Tongue (tissue), 1 donor: ENCODE measurements at regions not wholly inside any gene's neighbourhood (a gene's known extent, or its start where the extent isn't known, plus 50 kb on each side); places are given as distances from the start of the nearest gene placed in this dataset.
"Not testable (repeated sequence)": the region's sequence is repeated elsewhere in the genome, so short reads cannot be mapped to it uniquely, and the experiment has no call there.

Experiments
- DNase-seq: peaks from one replicate; pipeline ENCODE4 v3.0.0-alpha.2; 2015

GRCh38 chr14:85186082-85186481, 343.9 kb upstream of the FLRT2 start:
- no peak for DNase-seq

DNA sequence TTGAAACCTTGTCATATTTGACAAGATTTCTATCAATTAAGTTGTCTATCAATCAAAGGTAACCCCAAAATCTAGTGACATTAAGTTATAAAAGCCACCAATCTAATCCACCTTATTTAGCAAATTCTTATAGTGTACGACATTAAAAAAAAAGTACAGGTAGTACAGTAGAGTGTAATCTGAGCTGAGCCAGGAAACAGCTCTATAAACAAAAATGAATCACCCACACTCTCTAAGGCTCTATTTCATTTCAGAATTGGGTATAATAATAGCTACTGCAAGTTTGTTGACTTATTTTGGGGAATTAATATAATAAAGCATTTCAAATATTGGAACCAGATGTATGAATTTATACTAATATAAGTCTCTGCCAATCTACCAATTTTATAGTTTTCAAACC, 342.4 kb upstream of the FLRT2 start:
- no peak for DNase-seq

- no peak for DNase-seq
Observed at GRCh38 chr14:85188836-85189235, 341.1 kb upstream of the FLRT2 start.

- not testable (repeated sequence) for DNase-seq
Observed at GRCh38 chr14:85189253-85189652, 340.7 kb upstream of the FLRT2 start.

GRCh38 chr14:85190251-85190650, 339.7 kb upstream of the FLRT2 start:
- DNase-seq, result no peak

GRCh38 chr14:85191986-85192385, 338.0 kb upstream of the FLRT2 start:
- no peak for DNase-seq

DNA sequence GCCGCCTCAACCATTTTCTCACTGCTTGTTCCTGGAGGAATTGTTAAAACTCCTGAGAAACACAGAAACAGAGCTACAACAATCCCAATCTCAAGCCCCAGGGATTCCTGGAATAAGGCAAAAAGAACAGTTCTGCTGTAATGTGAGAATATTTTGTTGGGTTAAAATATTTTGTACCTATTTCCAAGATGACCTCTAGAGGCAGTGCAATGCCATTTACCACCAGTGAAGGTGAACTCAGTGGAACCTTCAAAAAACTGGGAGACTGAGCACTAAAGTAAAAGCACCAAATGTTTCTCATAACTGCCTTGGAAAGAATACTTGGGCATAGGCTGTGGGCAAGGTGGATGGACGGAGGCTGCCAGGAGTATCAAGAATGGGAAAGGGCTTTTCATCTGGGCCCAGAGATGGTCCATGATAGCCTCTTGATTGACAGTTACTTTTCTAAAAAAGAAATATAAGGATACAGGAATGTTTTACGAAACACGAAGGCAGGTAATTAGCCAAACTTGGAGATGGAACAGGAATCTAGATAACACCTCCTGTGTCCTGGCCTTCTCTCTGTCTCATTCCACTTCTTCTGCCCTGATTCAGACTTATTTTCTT, 334.0 kb upstream of the FLRT2 start:
- DNase-seq, result no peak

DNA sequence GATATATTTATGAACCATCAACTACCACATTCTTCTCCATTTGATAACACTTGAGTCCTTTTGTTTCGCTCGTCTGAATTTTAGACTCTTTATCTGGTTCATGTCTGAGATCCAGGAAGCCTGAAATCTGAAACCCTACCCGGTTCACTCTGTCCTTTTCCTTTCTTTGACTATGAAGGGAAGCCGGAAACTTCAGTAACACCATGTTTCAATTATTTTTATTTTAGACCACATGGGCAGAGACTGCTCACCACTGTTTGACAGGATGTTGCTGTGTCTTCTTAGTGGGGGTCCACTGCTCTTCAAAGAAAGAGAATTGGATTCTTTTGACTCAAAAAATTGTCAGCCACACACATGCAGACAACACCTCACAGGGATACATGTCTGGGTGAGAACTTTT, 331.9 kb upstream of the FLRT2 start:
- no peak for DNase-seq

DNA sequence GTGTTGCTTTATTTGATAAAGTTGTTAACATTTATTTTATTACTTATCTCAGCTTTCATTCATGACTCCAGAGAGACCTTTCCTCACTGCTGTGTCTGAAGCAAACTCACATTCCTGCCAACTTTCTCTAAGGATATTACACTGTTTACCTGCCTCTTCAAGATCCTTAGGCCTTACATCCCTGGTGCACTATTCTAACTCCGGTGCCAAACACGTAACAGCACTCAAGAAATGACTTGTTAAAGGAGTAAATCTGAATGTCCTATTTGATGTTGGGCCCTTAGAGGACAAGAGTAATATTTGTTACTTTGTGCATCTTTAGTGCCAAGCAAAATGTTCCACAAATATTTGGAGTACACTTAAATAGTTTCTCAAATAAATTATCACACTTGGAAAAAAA, 324.1 kb upstream of the FLRT2 start:
- peak; percentile 8 for DNase-seq

- DNase-seq, result no peak
Observed at GRCh38 chr14:85214471-85214870, 315.5 kb upstream of the FLRT2 start.

- DNase-seq, result no peak
Observed at GRCh38 chr14:85217412-85217811, 312.5 kb upstream of the FLRT2 start.

GRCh38 chr14:85218982-85219381, 311.0 kb upstream of the FLRT2 start:
- no peak for DNase-seq

DNA sequence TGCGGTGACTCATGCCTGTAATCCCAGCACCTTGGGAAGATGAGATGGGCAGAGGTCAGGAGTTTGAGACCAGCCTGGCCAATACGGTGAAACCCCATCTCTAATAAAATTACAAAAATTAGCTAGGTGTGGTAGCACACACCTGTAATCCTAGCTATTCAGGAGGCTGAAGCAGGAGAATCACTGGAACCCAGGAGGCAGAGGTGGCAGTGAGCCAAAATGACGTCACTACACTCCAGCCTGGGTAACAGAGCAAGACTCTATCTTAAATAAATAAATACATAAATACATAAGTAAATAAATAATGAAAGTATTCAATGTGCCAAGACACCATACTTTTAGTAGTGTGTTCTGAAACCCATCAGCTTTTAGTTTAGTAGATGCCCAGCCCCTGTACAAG, 308.1 kb upstream of the FLRT2 start:
- no peak for DNase-seq

GRCh38 chr14:85222341-85222740, 307.6 kb upstream of the FLRT2 start:
- DNase-seq, result no peak

GRCh38 chr14:85223667-85224066, 306.3 kb upstream of the FLRT2 start:
- DNase-seq, result no peak

DNA sequence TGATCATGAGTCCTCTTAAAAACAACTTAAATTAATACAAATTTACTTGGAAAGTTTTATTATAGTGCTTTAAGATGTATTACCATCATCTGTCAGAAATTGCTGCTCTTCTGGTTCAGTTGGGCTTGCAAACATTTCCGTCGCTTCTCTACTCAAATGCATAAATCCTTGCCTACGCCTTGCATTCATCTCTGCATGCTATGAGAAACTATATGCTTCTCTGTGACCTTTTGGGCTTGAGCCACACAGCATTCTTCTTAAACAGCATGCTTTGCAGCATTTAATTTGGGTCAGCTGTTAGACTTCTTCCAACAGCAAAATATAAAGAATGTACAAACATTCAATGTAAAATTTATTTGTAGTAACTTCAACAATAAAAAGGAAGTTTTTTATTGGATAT, 305.7 kb upstream of the FLRT2 start:
- no peak for DNase-seq

- no peak for DNase-seq
Observed at GRCh38 chr14:85233756-85234155, 296.2 kb upstream of the FLRT2 start.

GRCh38 chr14:85234156-85235025, 295.6 kb upstream of the FLRT2 start:
- DNase-seq, result no peak

GRCh38 chr14:85235868-85236267, 294.1 kb upstream of the FLRT2 start:
- DNase-seq, result no peak

GRCh38 chr14:85236296-85236695, 293.6 kb upstream of the FLRT2 start:
- no peak for DNase-seq

DNA sequence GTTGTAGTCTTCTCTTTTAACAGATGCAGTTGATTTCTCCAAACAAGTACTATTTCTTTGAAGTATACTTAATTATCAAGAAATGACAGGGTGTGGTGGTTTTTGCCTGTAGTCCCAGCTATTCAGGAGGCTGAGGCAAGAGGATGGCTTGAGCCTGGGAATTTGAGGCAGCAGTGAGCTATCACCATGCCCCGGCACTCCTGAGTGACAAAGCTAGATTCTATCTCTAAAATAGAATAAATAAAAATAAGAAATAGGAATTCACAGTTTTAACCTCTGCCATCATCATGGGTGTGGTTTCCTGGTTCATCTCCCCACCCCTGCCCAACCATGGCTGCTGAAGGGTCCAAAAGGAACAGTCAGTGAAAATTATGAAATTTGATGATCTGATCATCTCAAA, 290.2 kb upstream of the FLRT2 start:
- DNase-seq, result no peak

DNA sequence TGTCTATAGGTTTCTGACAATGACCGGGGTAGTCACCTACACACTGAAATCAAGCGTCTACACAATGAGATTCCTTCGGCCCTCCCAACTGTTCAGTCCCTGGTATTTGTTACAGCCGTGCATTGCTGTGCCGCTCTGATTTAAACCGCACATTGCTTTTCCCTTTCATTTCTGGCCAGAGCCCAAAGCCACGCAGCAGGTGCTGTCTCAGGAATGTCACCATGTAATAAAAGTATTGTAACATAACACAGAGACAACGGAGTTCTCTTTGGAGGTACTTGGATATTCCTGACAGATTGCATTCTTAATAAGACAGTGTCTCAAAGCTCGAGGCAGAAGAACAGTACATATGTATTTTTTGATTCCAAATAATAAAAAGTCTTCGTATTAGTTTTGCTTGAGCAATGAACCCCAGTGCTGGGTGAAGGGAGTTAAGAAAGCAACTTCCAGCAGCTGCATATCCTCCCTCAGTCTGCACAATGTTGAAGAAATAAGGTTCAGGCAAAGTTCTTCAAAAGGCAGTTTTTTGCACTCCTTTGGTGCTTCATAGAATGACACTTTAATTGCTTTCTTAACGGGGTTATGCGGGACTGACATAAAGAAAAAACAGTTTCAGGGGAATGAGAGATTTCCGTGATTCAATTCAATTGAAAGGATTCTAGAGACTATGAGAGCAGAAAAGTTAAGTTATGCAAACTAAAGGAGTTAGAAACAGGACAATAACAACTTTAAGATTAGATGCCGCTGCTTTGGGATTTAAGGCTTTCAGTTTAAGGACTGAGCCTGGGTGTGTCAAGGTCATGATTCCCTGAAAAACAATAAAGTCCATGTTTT, 288.7 kb upstream of the FLRT2 start:
- peak; percentile 84 for DNase-seq

DNA sequence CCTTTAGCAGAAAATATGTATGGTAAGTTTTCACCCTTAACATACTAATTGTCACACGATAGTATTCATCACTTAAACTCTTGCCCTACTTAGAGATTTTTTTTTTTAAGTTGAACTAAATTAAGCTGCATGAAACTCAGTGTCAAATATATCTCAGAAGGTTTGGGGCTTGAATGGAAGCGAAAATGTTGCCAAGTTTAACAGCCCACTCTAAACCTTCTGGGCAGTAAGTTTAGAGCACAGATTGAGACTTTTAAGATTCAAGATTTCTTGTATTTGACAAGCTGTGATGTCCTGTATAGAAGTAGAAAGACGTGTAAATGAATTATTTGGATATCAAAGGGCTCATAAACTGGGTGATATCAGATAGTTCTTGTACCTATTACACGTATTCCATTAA, 287.3 kb upstream of the FLRT2 start:
- no peak for DNase-seq
